ENCODE measurements at regions not wholly inside any gene's neighbourhood (a gene's known extent, or its start where the extent isn't known, plus 50 kb on each side); places are given as distances from the start of the nearest gene placed in this dataset.
"Not testable (repeated sequence)": the region's sequence is repeated elsewhere in the genome, so short reads cannot be mapped to it uniquely, and the experiment has no call there.

- no peak for DNase-seq (ENCODE audit: low read depth)
These were observed 54.9 kb downstream of the DIO3 start for GRCh38 chr14:101616202-101616601.

- DNase-seq (ENCODE audit: low read depth), result no peak
These were observed 58.2 kb downstream of the DIO3 start for GRCh38 chr14:101619484-101619883.

GRCh38 chr14:101620031-101620788, 58.9 kb downstream of the DIO3 start:
- DNase-seq (ENCODE audit: low read depth), result no peak

GRCh38 chr14:101620821-101621785, 59.8 kb downstream of the DIO3 start:
- DNase-seq (ENCODE audit: low read depth), result no peak

GRCh38 chr14:101622251-101623076, 61.2 kb downstream of the DIO3 start:
- no peak for DNase-seq (ENCODE audit: low read depth)

- no peak for DNase-seq (ENCODE audit: low read depth)
These were observed 61.7 kb downstream of the DIO3 start for GRCh38 chr14:101623077-101623372.

GRCh38 chr14:101623685-101624444, 62.6 kb downstream of the DIO3 start:
- no peak for DNase-seq (ENCODE audit: low read depth)

- no peak for DNase-seq (ENCODE audit: low read depth)
These were observed 63.2 kb downstream of the DIO3 start for GRCh38 chr14:101624536-101624935.

- DNase-seq (ENCODE audit: low read depth), result no peak
These were observed 64.2 kb downstream of the DIO3 start for GRCh38 chr14:101625336-101626097.

GRCh38 chr14:101626331-101626730, 65.0 kb downstream of the DIO3 start:
- no peak for DNase-seq (ENCODE audit: low read depth)

GRCh38 chr14:101627915-101628262, 66.6 kb downstream of the DIO3 start:
- no peak for DNase-seq (ENCODE audit: low read depth)

GRCh38 chr14:101628471-101628966, 67.2 kb downstream of the DIO3 start:
- DNase-seq (ENCODE audit: low read depth), result no peak

GRCh38 chr14:101628975-101629374, 67.7 kb downstream of the DIO3 start:
- DNase-seq (ENCODE audit: low read depth), result no peak

- no peak for DNase-seq (ENCODE audit: low read depth)
These were observed 69.0 kb downstream of the DIO3 start for GRCh38 chr14:101630056-101630965.

- DNase-seq (ENCODE audit: low read depth), result no peak
These were observed 69.9 kb downstream of the DIO3 start for GRCh38 chr14:101631199-101631598.

GRCh38 chr14:101631970-101632369, 70.7 kb downstream of the DIO3 start:
- not testable (repeated sequence) for DNase-seq (ENCODE audit: low read depth)

GRCh38 chr14:101632520-101632919, 71.2 kb downstream of the DIO3 start:
- DNase-seq (ENCODE audit: low read depth), result no peak

- DNase-seq (ENCODE audit: low read depth), result no peak
These were observed 72.0 kb downstream of the DIO3 start for GRCh38 chr14:101633276-101633675.

GRCh38 chr14:101634202-101634849, 73.0 kb downstream of the DIO3 start:
- DNase-seq (ENCODE audit: low read depth), result no peak
